GM21576 (cell line): ENCODE measurements at regions not wholly inside any gene's neighbourhood (a gene's known extent, or its start where the extent isn't known, plus 50 kb on each side); places are given as distances from the start of the nearest gene placed in this dataset.

Source experiments
- ATAC-seq: cut with Tn5 transposase; IDR thresholded peaks from one replicate; pipeline ENCODE4 v1.9.1; 2021; ENCODE audit warnings: mild to moderate bottlenecking, moderate library complexity; ENCODE audit not compliant: unreplicated experiment

GRCh38 chr18:71597219-71597618, 946.9 kb downstream of the CBLN2 start:
- no peak for ATAC-seq

GRCh38 chr18:71583252-71583651, 960.9 kb downstream of the CBLN2 start:
- ATAC-seq, result no peak

- no peak for ATAC-seq
These were observed 989.5 kb downstream of the CBLN2 start for GRCh38 chr18:71554686-71555085.

GRCh38 chr18:71541643-71542042, 1002.5 kb downstream of the CBLN2 start:
- ATAC-seq, result no peak

- no peak for ATAC-seq
These were observed 1014.3 kb downstream of the CBLN2 start for GRCh38 chr18:71529703-71530303.

GRCh38 chr18:71523483-71524435, 1020.4 kb downstream of the CBLN2 start:
- ATAC-seq, result no peak

- ATAC-seq, result no peak
These were observed 1038.6 kb downstream of the CBLN2 start for GRCh38 chr18:71505526-71505925.

- no peak for ATAC-seq
These were observed 1040.9 kb downstream of the CBLN2 start for GRCh38 chr18:71503222-71503621.

GRCh38 chr18:71485611-71486010, 1058.5 kb downstream of the CBLN2 start:
- no peak for ATAC-seq

- no peak for ATAC-seq
These were observed 1072.0 kb downstream of the CBLN2 start for GRCh38 chr18:71471963-71472725.

GRCh38 chr18:71456206-71456605, 1087.9 kb downstream of the CBLN2 start:
- no peak for ATAC-seq

- ATAC-seq, result no peak
These were observed 1093.9 kb downstream of the CBLN2 start for GRCh38 chr18:71450257-71450656.

GRCh38 chr18:71443706-71444480, 1100.2 kb downstream of the CBLN2 start:
- ATAC-seq, result no peak

- no peak for ATAC-seq
These were observed 1101.4 kb downstream of the CBLN2 start for GRCh38 chr18:71442731-71443141.

GRCh38 chr18:71441156-71441555, 1103.0 kb downstream of the CBLN2 start:
- no peak for ATAC-seq

- ATAC-seq, result no peak
These were observed 1106.6 kb downstream of the CBLN2 start for GRCh38 chr18:71437511-71437910.

- no peak for ATAC-seq
These were observed 1110.8 kb downstream of the CBLN2 start for GRCh38 chr18:71433373-71433772.

- no peak for ATAC-seq
These were observed 1112.5 kb downstream of the CBLN2 start for GRCh38 chr18:71431689-71432088.

- ATAC-seq, result no peak
These were observed 1113.0 kb downstream of the CBLN2 start for GRCh38 chr18:71431171-71431570.

- ATAC-seq, result no peak
These were observed 1117.7 kb downstream of the CBLN2 start for GRCh38 chr18:71426441-71426840.
